ENCODE measurements at regions not wholly inside any gene's neighbourhood (a gene's known extent, or its start where the extent isn't known, plus 50 kb on each side); places are given as distances from the start of the nearest gene placed in this dataset.

DNA sequence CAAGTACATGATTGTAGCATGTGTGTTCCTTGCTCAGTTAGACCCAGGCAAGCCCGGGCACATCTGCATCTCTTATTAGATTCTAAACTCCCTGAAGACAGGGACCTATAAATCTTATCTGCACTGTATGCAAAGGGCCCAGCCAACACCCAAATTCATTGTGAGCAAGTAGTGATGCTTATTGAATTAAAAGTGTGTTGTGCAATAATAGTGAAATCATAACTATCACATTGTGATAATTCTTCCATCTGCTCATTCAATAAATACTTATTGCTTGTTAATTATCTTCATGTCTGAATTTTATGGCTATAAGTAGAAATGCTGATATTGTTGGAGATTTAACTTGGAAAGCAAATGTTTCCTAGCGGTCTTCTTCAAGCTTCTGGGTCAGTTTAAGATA lies 387.5 kb downstream of the SLC4A3 start:
- TF ChIP-seq EZH2 (IDR thresholded peaks at IDR 0.05; ENCODE audit: borderline replicate concordance, low read length): no peak
- TF ChIP-seq, protein P1, sequence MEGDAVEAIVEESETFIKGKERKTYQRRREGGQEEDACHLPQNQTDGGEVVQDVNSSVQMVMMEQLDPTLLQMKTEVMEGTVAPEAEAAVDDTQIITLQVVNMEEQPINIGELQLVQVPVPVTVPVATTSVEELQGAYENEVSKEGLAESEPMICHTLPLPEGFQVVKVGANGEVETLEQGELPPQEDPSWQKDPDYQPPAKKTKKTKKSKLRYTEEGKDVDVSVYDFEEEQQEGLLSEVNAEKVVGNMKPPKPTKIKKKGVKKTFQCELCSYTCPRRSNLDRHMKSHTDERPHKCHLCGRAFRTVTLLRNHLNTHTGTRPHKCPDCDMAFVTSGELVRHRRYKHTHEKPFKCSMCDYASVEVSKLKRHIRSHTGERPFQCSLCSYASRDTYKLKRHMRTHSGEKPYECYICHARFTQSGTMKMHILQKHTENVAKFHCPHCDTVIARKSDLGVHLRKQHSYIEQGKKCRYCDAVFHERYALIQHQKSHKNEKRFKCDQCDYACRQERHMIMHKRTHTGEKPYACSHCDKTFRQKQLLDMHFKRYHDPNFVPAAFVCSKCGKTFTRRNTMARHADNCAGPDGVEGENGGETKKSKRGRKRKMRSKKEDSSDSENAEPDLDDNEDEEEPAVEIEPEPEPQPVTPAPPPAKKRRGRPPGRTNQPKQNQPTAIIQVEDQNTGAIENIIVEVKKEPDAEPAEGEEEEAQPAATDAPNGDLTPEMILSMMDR (IDR thresholded peaks at IDR 0.05; ENCODE audit: low read length): no peak

Data from OCI-LY1 (cell line).